Thoracic aorta (tissue), 2 donors: ENCODE measurements at regions not wholly inside any gene's neighbourhood (a gene's known extent, or its start where the extent isn't known, plus 50 kb on each side); places are given as distances from the start of the nearest gene placed in this dataset.
A peak's percentile ranks its signal among the peaks of the same experiment; 100 is the strongest.

Experiments
- ATAC-seq: fragments of 150-250 bp; one replicate; pipeline ENCODE4 v1.8.0; 2017; ENCODE audit warnings: low read depth; ENCODE audit not compliant: insufficient number of reproducible peaks, low FRiP score
- DNase-seq: peaks from one replicate; pipeline ENCODE4 v3.0.0-alpha.2; 2020; ENCODE audit warnings: low spot score
- H3K27ac ChIP-seq, 2 donors: fragments of 200-600 bp; sonication (generic); 1 replicate in 1 of 2; 2 replicates in 1 of 2; pipeline ENCODE4 v1.5.1; 2016; ENCODE audit warnings: mild to moderate bottlenecking in 2 of 2, moderate library complexity in 2 of 2
- H3K27me3 ChIP-seq: fragments of 200-600 bp; sonication (generic); replicated peaks from 2 replicates; pipeline ENCODE4 v1.6.0; 2016; ENCODE audit warnings: mild to moderate bottlenecking; ENCODE audit not compliant: insufficient read depth
- H3K36me3 ChIP-seq: fragments of 200-600 bp; sonication (generic); one replicate; pipeline ENCODE4 v1.5.1; 2016
- H3K4me1 ChIP-seq, 2 donors: fragments of 200-600 bp; sonication (generic); 1 replicate in 1 of 2; 2 replicates in 1 of 2; pipeline versions ENCODE4 v1.5.1 to v1.6.0; 2016; ENCODE audit warnings: low read depth in 2 of 2, mild to moderate bottlenecking in 1 of 2; ENCODE audit not compliant: control insufficient read depth in 1 of 2
- H3K4me3 ChIP-seq: fragments of 200-600 bp; sonication (generic); 2 replicates; pipeline ENCODE4 v1.5.1; 2016; ENCODE audit warnings: mild to moderate bottlenecking
- H3K9me3 ChIP-seq: fragments of 200-600 bp; sonication (generic); 2 replicates; pipeline ENCODE4 v1.5.1; 2016
- TF ChIP-seq, protein P1 (sequence below): fragments of 200-600 bp; sonication (generic); IDR thresholded peaks from one replicate; pipeline ENCODE4 v1.5.1; 2019; ENCODE audit warnings: antibody characterized with exemption

DNA sequence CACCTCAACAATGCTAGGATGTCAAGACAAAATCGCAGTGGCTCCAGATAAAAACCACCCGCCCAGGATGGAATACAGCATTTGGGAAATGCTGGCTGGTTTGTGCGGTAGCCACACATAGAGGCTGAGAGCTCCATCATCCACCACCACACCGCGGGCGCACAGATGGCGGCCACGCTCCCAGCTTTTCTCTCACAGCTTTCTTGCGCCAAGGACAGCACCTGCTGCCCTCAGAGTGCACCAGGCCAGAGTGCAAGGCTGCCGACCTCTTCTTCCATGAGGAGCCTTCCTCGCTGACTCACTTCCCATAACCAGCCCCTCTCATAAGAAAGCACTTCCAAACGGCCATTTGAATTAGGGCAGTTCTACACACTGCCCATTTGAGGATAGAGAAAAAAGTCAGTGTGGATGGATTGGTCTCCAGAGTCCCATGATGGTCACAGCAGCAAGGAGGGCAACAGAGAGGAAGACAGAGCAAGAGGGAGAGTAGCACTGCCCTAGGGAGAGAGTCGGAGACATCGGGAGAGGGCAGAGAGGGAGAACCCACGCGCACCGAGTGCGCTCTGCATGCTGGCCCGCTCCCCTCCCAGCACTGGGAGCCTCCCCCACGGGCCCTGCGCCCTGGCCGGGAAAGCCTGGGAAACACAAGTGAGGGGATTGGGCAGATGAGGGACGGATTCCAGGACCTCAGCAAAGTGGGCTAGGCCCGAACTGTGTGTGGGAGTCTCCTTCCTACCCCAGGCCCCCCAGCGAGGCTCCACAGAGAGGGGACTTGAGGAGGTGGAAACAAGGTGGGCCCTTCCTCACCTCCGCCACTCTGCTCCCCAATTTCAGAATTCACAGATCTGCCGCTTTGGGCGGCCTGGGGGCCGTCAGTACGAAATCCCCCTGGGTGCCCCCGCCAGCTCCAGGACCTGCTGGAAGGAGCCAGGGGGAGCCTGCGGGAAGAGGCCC lies 156.9 kb downstream of the USP12 start:
- DNase-seq, result no peak
- H3K27ac ChIP-seq, result no peak overlapping the region
- ATAC-seq, result no peak

DNA sequence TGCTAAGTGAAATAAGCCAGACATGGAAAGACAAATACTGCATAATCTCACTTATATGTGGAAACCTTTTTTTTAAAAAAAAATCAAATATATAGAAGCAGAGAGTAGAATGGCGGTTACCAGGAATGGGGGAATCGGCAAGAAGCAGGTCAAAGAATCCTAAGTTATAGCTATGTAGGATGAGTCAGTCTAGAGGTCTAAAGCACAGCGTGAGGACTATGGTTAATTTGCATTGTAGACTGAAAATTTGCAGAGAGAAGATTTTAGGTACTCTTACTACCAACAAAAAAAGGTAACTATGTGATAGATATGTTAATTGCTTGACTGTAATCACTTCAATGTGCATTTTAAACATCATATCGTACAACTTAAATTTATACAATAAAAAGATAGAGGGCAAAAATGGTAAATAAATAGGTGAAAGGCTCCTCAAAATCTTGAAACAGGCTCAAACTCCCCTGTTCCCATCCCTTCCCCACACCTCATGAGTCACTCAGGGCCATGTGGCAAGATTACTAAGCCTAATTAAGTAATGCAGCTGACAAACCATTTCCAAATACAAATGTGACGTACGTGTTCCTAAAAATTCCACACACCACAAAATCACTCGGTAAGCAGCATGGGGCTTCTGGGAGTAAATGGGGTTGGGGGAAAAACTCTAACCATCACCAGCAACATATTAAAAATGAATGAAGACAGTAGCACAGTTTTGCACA lies 159.0 kb downstream of the USP12 start:
- no peak overlapping the region for H3K27ac ChIP-seq
- H3K36me3 ChIP-seq, result no peaks in the 10 kb centered on the region
- H3K4me3 ChIP-seq, result no peak overlapping the region
- H3K4me1 ChIP-seq, result no peaks in the 10 kb centered on the region
- TF ChIP-seq, protein P1, sequence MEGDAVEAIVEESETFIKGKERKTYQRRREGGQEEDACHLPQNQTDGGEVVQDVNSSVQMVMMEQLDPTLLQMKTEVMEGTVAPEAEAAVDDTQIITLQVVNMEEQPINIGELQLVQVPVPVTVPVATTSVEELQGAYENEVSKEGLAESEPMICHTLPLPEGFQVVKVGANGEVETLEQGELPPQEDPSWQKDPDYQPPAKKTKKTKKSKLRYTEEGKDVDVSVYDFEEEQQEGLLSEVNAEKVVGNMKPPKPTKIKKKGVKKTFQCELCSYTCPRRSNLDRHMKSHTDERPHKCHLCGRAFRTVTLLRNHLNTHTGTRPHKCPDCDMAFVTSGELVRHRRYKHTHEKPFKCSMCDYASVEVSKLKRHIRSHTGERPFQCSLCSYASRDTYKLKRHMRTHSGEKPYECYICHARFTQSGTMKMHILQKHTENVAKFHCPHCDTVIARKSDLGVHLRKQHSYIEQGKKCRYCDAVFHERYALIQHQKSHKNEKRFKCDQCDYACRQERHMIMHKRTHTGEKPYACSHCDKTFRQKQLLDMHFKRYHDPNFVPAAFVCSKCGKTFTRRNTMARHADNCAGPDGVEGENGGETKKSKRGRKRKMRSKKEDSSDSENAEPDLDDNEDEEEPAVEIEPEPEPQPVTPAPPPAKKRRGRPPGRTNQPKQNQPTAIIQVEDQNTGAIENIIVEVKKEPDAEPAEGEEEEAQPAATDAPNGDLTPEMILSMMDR, result no peak
- DNase-seq (no peak), ATAC-seq (no peak)
- no peaks in the 10 kb centered on the region for H3K9me3 ChIP-seq
- no peaks in the 10 kb centered on the region for H3K27me3 ChIP-seq

More for the DNA sequence above, 156.9 kb downstream of the USP12 start:
- Histone ChIP-seq H3K4me1 (no peaks in the 10 kb centered on the region), H3K4me3 (no peak overlapping the region), H3K27me3 (no peaks in the 10 kb centered on the region), H3K9me3 (no peaks in the 10 kb centered on the region), H3K36me3 (no peaks in the 10 kb centered on the region)
- TF ChIP-seq, protein P1, result no peak

DNA sequence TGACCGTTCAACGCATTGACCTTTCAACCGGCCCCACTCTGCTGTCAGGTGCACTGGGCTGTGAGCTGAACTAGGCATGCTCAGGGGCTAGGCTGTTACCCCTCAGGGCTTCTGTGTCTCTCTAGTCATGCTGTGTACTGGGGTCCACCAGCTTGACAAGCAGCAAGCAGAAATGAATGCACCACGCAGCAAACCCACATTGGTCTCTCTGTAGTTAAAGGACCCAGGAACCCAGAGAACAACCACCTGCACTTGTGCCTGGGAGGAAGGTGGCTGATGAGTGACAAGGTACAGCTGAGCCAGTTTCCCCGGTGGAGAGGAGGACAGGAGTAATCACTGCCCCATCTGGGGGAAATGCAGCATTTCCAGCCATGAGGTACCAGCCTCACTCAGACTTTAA lies 159.9 kb downstream of the USP12 start:
- no peaks in the 10 kb centered on the region for H3K27me3 ChIP-seq
- no peak overlapping the region for H3K4me3 ChIP-seq
- ATAC-seq, result no peak
- no peak overlapping the region for H3K27ac ChIP-seq
- no peak for DNase-seq
- TF ChIP-seq, protein P1, result no peak
- peaks cover 0 to 7% of the 10 kb centered on the region in 2 donors for H3K4me1 ChIP-seq
- H3K9me3 ChIP-seq, result no peaks in the 10 kb centered on the region
- H3K36me3 ChIP-seq, result no peaks in the 10 kb centered on the region

DNA sequence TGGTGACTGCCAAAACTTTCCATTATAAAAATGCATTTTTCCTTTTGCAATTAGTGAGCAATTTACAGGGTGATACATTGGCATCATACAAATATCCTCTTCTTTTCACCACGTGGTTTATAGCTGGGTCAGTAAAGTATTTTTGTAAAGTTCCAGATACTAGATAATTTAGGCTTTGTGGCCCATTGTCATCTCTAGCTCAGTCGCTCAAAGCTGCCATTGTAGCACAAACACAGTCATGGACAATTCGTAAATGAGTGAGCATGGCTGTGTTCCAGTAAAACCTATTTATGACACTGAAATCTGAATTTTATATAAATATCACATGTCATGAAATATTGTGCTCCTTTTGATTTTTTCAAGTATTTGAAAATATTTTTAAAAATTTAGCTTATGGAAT lies 162.9 kb downstream of the USP12 start:
- H3K27me3 ChIP-seq, result no peaks in the 10 kb centered on the region
- ATAC-seq, result no peak
- TF ChIP-seq, protein P1, result no peak
- no peaks in the 10 kb centered on the region for H3K9me3 ChIP-seq
- H3K36me3 ChIP-seq, result no peaks in the 10 kb centered on the region
- no peak overlapping the region for H3K27ac ChIP-seq
- H3K4me1 ChIP-seq, result peaks cover 5 to 19% of the 10 kb centered on the region in 2 donors
- DNase-seq, result no peak
- no peak overlapping the region for H3K4me3 ChIP-seq

DNA sequence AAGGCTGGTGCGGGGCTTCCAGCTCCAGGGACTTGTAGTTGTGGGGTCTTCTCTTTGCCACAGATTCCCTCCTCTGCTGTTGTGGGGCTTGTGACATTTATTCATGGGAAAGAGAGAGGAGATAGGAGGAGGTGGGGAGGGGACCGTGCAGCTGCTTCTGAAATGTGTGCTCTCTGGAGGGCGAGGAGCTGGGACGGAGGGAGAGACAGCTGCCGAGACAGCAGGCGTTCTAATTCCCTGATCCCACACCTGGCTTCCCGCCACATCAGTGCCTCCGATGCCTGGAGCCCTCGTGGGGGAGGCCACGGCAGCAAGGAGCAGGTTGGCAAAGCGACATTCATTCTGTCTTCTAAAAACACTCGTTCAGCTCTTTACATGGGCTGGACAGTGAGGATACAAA lies 164.4 kb downstream of the USP12 start:
- Histone ChIP-seq H3K9me3 (no peaks in the 10 kb centered on the region), H3K27me3 (no peaks in the 10 kb centered on the region), H3K27ac (no peak overlapping the region), H3K4me3 (peak overlapping the region; percentile 72), H3K4me1 (peaks cover 5 to 19% of the 10 kb centered on the region in 2 donors), H3K36me3 (no peaks in the 10 kb centered on the region)
- no peak for DNase-seq
- TF ChIP-seq, protein P1, result no peak
- no peak for ATAC-seq
